GDM1 (cell line): ENCODE measurements at regions not wholly inside any gene's neighbourhood (a gene's known extent, or its start where the extent isn't known, plus 50 kb on each side); places are given as distances from the start of the nearest gene placed in this dataset.
A peak's percentile ranks its signal among the peaks of the same experiment; 100 is the strongest.

ENCODE experiments used
- DNase-seq: peaks from one replicate; lab custom pipeline; 2025; lab: John Stamatoyannopoulos, UW

- peak; percentile 50 for DNase-seq
These were observed 108.8 kb upstream of the ATF7IP start for GRCh38 chr12:14256555-14257169.

DNA sequence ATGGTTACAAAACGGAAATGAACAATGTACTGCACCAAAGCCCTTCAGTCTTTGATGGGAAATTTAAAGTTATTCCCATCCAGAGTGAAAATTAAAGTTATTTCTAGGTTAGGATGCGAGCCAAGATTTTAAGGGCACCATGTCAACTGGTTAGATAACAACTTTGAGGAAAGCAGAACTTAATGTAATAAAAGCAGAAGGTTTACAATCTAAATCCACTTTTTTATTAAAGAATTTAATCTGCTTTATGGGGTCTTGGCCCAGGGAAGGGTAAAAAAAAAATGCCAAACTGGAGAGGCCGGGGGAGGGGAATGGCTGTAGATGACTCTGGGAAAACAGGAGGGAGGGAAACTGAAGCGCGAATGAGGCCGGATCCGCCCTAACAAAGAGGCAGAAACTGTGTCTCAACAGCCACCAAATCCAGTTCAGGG lies 108.2 kb upstream of the ATF7IP start:
- no peak for DNase-seq

- DNase-seq: peak; percentile 90
These were observed 107.5 kb upstream of the ATF7IP start for GRCh38 chr12:14257734-14258574.

GRCh38 chr12:14258575-14258940 lies 106.9 kb upstream of the ATF7IP start:
- no peak for DNase-seq

DNA sequence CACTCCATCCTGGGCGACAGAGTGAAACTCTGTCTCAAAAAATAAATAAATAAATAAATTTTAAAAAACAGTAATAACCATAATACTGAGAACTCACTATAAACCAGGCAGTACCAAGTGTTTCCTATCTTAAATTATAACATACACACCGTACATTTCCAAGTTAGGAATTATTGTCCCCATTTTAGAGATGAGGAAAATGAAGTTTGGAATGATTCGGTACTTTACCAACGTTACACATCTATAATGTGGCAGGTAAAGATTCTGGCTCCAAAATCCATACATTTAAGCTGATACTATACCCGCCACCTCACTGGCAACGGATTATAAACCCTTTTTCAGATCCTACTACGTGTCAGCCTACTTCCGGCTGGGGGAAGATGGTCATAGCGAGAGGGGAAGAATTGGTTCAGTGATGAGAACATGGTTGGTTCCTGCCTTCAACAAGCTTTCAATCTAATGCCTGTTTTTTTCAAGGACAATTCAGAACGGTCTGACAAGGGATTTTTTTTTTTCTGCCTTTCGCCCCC lies 105.9 kb upstream of the ATF7IP start:
- DNase-seq: no peak

- no peak for DNase-seq
These were observed 105.2 kb upstream of the ATF7IP start for GRCh38 chr12:14260011-14260993.

GRCh38 chr12:14261096-14261495 lies 104.4 kb upstream of the ATF7IP start:
- no peak for DNase-seq

GRCh38 chr12:14261861-14262260 lies 103.6 kb upstream of the ATF7IP start:
- no peak for DNase-seq

GRCh38 chr12:14262771-14263511 lies 102.5 kb upstream of the ATF7IP start:
- DNase-seq: no peak

GRCh38 chr12:14263742-14264141 lies 101.7 kb upstream of the ATF7IP start:
- no peak for DNase-seq

DNA sequence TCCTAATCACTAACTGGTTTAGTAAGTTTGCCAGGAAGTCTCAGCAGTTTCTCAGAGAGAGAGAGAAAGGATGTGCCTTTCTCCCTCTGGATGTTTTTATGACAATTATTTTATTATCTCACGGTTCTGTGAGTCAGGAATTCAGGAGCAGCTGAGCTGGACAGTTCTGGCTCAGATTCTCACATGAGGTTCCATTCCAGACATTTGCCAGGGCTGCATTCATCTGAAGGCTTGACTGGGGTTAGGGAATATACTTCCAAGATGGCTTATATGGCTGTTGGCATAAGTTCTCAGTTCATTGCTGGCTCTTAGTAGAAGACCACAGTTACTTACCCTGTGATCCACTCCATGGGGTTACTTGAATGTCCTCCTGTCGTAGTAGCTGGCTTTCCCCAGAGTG lies 101.2 kb upstream of the ATF7IP start:
- DNase-seq: no peak

- DNase-seq: no peak
These were observed 100.7 kb upstream of the ATF7IP start for GRCh38 chr12:14264778-14265177.

DNA sequence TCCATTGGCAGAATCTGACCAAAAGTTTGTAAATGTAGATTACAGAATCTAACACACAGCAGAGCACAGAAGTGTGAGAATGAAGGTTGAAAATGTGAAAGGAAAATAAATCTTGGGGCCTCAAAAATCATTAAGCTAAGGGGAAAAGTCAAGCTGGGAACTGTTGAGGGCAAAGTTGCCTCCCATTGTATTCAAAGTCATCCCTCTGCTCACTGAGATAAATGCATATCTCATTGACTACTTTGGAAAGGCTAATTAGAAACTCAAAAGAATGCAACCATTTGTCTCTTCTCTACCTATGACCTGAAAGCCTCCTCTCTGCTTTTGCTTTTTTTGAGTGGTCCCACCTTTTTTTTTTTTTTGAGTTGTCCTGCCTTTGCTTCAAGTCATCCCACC lies 97.4 kb upstream of the ATF7IP start:
- no peak for DNase-seq

GRCh38 chr12:14270392-14270791 lies 95.1 kb upstream of the ATF7IP start:
- no peak for DNase-seq

- DNase-seq: peak; percentile 21
These were observed 92.2 kb upstream of the ATF7IP start for GRCh38 chr12:14272956-14273912.

DNA sequence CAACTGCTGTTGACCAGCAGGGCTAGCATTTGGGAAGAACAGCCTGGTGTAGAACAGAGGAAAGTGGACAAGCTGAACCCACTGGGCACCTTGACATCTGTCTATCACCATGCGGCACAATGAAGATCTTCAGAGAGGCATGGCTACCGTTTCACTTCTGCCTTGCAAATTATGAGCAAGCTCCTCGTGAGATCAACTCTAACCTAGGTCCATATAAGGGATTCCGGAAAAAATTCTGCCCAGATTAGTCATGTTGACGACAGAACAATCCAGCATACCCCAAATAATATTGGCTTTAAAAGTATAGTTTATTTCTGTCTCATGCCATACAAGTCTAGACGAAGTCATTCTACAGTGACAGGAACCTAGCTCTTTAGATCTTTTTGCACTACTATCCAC lies 91.6 kb upstream of the ATF7IP start:
- no peak for DNase-seq

DNA sequence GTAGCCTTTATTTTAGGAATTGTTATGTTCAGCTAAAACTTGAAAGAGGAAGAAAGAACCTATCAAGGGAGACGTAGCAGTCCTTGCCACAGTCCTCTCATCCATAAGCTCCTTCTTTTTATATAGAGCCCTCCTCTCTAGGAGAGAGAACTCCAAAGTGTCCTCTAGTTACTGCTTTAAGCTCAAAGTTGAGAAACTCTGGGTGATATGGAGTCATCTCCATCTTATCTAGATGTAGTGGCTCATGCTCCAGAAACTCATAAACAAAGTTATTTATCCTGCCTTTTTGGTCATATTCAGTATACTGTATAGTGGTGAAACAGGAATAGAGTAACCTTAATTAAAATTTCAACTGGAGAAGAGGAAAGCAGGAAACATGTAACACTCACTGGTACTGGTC lies 90.4 kb upstream of the ATF7IP start:
- DNase-seq: no peak

GRCh38 chr12:14275886-14276285 lies 89.6 kb upstream of the ATF7IP start:
- DNase-seq: peak; percentile 8

DNA sequence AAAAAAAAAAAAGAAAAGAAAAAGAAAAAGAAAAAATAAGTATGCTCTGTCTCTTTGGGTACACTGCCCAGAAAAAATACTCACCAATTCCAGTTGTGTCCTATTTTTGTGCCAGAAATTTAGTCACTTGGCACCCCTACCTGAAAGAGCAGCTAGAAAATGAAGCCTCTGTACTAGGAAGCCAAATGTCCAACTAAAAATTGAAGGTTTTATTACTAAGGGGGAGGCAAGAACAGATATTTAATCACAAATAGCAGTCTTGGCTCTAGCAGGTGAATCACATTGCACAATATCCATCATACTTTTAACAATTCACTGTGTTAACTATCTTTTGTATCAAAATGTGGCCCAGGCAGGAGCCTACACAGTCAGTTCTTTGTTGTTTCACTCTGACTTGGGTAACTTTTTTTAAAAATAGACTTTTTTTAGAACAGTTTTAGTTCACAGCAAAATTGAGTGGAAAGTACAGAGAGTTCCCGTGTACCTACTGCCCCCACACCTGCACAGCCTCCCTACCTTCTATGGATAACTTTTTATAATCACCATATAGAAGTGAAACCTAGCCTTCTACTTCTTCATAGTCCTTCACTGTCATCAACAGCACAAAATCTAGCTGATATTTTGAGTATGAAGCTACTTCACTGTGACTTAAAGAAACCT lies 87.1 kb upstream of the ATF7IP start:
- DNase-seq: no peak

GRCh38 chr12:14279845-14280244 lies 85.6 kb upstream of the ATF7IP start:
- DNase-seq: no peak
